ENCODE measurements at regions not wholly inside any gene's neighbourhood (a gene's known extent, or its start where the extent isn't known, plus 50 kb on each side); places are given as distances from the start of the nearest gene placed in this dataset.

GRCh38 chr7:109868215-109868860, 1222.6 kb upstream of the LRRN3 start:
- TF ChIP-seq CTCF (conservative IDR thresholded peaks at IDR 0.05 in 1 of 2, IDR thresholded peaks at IDR 0.05 in 1 of 2; ENCODE audit: low read depth in 1 of 2, low read length in 2 of 2) (no peak), EZH2 (IDR thresholded peaks at IDR 0.05; ENCODE audit: low read length, missing control alignments) (no peak)

All from fibroblast of lung (primary cell).